Motor neuron (in vitro differentiated cells): ENCODE measurements at regions not wholly inside any gene's neighbourhood (a gene's known extent, or its start where the extent isn't known, plus 50 kb on each side); places are given as distances from the start of the nearest gene placed in this dataset.

Source experiments
- ATAC-seq, 8 experiments: fragments of 200-7000 bp; cut with Tn5 transposase; replicated peaks in 6 of 8; 2 replicates each; pipeline ENCODE4 v1.8.0; 2021; ENCODE audit warnings: mild to moderate bottlenecking in 8 of 8, moderate library complexity in 8 of 8
- H3K27ac ChIP-seq, 2 donors: fragments of 250-450 bp; sonication (Bioruptor Pico); 2 replicates each; pipeline ENCODE4 v1.9.0; 2021; ENCODE audit warnings: antibody characterized with exemption in 2 of 2, mild to moderate bottlenecking in 2 of 2, moderate library complexity in 1 of 2
- H3K4me1 ChIP-seq, 2 donors: fragments of 250-450 bp; sonication (Bioruptor Pico); replicated peaks in 1 of 2; 2 replicates each; pipeline ENCODE4 v1.6.1; 2021; ENCODE audit warnings: antibody characterized with exemption in 2 of 2, mild to moderate bottlenecking in 2 of 2, moderate library complexity in 1 of 2
- H3K4me3 ChIP-seq, 5 donors: fragments of 250-450 bp; sonication (Bioruptor Pico); 2 replicates each; pipeline ENCODE4 v1.9.0; 2021; ENCODE audit warnings: antibody characterized with exemption in 5 of 5, mild to moderate bottlenecking in 5 of 5, moderate library complexity in 4 of 5
- WGBS, 10 experiments: fragments of 450-650 bp; shearing (Covaris generic); methylation state at CpG; one replicate each; pipeline ENCODE4 v1.0.0; 2022; 5-methylcytosine and 5-hydroxymethylcytosine counted together
- in situ Hi-C, 9 experiments: fragments of 400-800 bp; cut with MboI; loops; one replicate each; pipeline ENCODE4 v1.15.0; 2021; ENCODE audit warnings: low sequenced_read_pairs in 9 of 9, low pct_unique_long_range_greater_than_20kb in 2 of 9; ENCODE audit not compliant: unreplicated experiment in 9 of 9

DNA sequence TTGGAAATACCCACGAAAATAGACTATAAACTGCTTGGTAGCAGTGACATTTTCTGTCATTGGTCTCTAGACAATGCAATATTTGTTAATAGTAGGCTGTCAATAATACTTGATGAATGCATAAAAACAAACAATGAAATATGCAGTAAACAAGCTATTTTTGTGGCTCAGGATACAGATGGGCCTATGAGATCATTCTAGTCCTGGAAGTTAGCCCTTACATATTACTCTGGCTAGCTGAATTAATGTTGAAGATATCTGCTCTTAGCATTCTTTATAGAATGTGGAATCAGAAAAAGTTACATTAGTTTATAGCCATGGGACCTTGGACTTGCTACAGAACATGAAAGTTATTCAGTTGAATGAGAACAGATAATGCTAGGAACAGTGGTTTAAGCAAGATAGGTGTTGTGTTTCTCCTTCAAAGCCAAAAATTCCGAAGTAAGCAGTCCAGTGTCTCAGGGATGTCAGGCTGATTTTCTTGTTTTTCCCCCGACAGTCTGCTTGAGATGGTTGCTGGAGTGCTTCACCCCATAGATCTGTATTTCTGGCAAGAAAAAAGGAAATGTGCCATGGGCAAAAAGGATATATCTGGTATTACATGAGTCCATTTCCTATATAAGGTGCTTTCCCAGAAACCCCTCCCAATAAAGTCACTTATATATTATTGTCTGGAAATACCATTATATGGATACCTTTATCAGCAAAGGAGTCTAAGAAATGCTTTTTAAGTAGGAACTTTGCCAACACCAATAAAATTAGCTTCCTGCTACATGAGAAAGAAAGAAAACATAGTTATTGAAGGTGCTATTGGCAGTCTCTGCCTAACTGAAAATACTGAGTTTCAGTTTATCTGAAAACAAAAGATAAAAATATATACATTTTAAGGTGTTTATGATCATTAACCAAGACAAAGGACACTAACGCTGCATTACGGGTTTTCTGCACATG is 619.4 kb upstream of the ATP2B1 start:
- in situ Hi-C loops = no loop called here
- Histone ChIP-seq H3K4me3 (no peak overlapping the region), H3K27ac (no peak overlapping the region), H3K4me1 (peaks cover 0 to 8% of the 10 kb centered on the region in 2 donors)
- WGBS, 10 experiments = 47 to 100% (median 84%) methylated on average over 1 to 5 of the region's 5 CpGs
- ATAC-seq = no peak

DNA sequence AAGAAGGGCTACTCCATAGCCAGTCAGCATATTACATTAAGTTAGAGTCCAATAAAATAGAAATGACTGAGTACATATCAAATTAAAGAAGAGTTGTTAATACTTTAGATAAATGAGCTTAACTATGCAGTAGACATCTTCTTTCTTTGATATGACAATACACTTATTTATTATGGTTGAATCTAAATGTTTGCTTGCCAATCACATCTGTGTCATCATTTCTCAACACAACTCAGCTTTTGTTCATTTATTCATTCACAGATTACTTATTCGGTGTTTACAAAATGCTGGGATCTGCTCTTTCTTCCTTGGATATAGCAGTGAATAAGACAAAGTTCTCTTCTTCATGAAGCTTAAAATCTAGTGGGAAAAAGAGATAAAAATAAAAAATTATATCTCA is 614.6 kb upstream of the ATP2B1 start:
- no peak for ATAC-seq
- 40 to 100% (median 100%) methylated on average over 1 of the region's 1 CpG; no CpG with 5 or more reads in 2 of the 10 experiments for WGBS, 10 experiments
- Histone ChIP-seq H3K27ac (no peak overlapping the region), H3K4me3 (no peak overlapping the region), H3K4me1 (no peaks in the 10 kb centered on the region)
- in situ Hi-C loops = no loop called here

DNA sequence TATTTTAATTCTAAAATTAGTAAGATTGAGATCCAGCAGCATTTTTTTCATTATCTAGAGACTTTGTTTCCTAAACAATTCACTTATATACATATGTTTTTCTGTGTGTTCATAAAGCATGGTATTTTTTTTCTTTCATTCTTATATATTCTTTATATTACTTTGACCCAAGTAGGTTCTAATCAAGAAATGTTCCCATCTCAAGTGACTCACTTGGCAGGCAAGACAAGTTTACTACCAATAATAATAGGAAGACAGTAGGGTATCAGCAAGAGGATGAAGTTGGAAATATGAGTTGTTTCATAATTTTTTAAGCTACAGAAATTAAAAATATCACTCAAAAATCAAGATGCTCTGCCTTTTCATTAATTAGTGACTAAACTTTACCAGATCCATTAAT is 613.4 kb upstream of the ATP2B1 start:
- no peak for ATAC-seq
- in situ Hi-C loops = no loop called here
- Histone ChIP-seq H3K4me3 (no peak overlapping the region), H3K4me1 (no peaks in the 10 kb centered on the region), H3K27ac (no peak overlapping the region)

DNA sequence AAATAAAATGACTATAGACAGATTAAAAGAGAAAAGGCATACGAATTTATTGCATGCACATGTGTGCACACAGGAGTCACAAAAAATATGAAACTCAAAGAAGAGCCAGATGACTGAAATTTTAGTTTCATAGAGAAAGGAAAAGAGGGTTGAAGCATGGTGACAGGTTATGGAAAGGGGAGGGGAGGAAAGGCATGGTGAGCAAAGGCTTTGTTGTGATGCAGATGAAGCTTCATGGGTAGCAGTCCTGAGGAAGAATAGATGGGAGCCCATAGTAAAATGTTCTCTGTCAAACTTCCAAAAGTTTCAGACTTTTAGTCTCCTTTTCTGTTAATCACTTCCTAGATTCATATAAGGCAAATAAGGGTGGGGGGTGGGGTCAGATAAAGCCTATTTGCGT is 612.7 kb upstream of the ATP2B1 start:
- Histone ChIP-seq H3K27ac (no peak overlapping the region), H3K4me3 (no peak overlapping the region), H3K4me1 (no peaks in the 10 kb centered on the region)
- 50 to 91% (median 70%) methylated on average over 1 to 2 of the region's 2 CpGs for WGBS, 10 experiments
- in situ Hi-C loops = no loop called here
- ATAC-seq = no peak

- no peak overlapping the region for H3K27ac ChIP-seq
- no peak for ATAC-seq
- H3K4me3 ChIP-seq = no peak overlapping the region
- in situ Hi-C loops = no loop called here
- WGBS, 10 experiments = 67 to 100% (median 79%) methylated on average over 2 to 4 of the region's 4 CpGs; no CpG with 5 or more reads in 1 of the 10 experiments
- peaks cover 0 to 9% of the 10 kb centered on the region in 2 donors for H3K4me1 ChIP-seq
Measured at GRCh38 chr12:90311561-90311960, 602.9 kb upstream of the ATP2B1 start.

GRCh38 chr12:90305379-90305778 is 596.7 kb upstream of the ATP2B1 start:
- in situ Hi-C loops = no loop called here
- no peak for ATAC-seq
- WGBS, 10 experiments = 40 to 97% (median 68%) methylated on average over 1 to 3 of the region's 3 CpGs; no CpG with 5 or more reads in 1 of the 10 experiments
- no peak overlapping the region for H3K27ac ChIP-seq
- H3K4me1 ChIP-seq = peaks cover 0 to 8% of the 10 kb centered on the region in 2 donors
- H3K4me3 ChIP-seq = no peak overlapping the region

GRCh38 chr12:90304231-90304630 is 595.6 kb upstream of the ATP2B1 start:
- ATAC-seq = no peak
- H3K27ac ChIP-seq = no peak overlapping the region
- H3K4me1 ChIP-seq = peaks cover 0 to 2% of the 10 kb centered on the region in 2 donors
- 25 to 100% (median 86%) methylated on average over 1 to 2 of the region's 2 CpGs; no CpG with 5 or more reads in 1 of the 10 experiments for WGBS, 10 experiments
- in situ Hi-C loops = no loop called here
- no peak overlapping the region for H3K4me3 ChIP-seq

- no peaks in the 10 kb centered on the region for H3K4me1 ChIP-seq
- H3K27ac ChIP-seq = no peak overlapping the region
- no peak overlapping the region for H3K4me3 ChIP-seq
- no peak for ATAC-seq
- in situ Hi-C loops = no loop called here
Measured at GRCh38 chr12:90303771-90304170, 595.1 kb upstream of the ATP2B1 start.

DNA sequence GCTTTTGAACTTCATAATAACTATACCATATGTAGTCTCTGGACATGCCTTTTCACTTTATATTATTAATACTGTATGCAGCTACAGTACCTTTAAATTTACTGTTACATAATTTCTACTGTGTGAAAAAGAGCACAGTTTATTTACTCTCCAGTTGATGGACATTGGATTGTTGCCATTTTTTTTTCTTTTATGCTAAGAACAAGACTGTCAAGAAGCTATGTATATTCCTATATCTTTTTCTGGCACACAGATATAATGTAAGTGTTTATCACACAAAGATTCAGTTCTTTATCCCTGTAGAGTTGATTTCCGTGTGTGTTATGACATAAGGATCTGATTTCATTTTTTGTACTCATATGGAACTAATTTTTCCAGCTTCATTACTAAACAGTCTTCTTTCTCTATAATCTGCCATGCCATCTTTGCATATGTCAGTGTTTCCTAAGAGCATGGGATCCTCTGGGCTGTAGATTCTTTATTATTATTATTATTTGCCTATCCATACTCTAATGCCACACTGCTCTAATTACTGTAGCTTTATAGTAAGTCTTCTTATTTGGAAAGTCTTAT is 593.0 kb upstream of the ATP2B1 start:
- in situ Hi-C loops = no loop called here
- no peaks in the 10 kb centered on the region for H3K4me1 ChIP-seq
- ATAC-seq = no peak
- H3K27ac ChIP-seq = no peak overlapping the region
- H3K4me3 ChIP-seq = no peak overlapping the region
- 0 to 100% (median 77%) methylated on average over 1 of the region's 1 CpG; no CpG with 5 or more reads in 2 of the 10 experiments for WGBS, 10 experiments

DNA sequence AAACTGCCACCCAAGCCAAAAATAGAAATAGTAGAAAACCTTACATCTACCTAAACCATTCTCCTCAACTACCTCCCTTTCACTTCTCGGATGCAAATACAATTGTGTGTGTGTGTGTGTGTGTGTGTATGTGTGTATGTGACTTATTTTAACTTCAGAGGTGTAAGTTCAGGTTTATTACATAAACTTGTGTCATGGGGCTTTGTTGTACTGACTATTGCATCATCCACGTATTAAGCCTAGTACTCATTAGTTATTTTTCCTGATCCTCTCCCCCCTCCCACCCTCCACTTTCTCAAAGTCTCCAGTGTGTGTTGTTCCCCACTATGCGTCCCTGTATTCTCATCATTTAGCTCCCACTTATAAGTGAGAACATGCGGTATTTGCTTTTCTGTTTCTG is 592.5 kb upstream of the ATP2B1 start:
- no peak for ATAC-seq
- no peaks in the 10 kb centered on the region for H3K4me1 ChIP-seq
- in situ Hi-C loops = no loop called here
- H3K4me3 ChIP-seq = no peak overlapping the region
- WGBS, 10 experiments = 60 to 100% (median 92%) methylated on average over 1 to 4 of the region's 4 CpGs
- H3K27ac ChIP-seq = no peak overlapping the region

DNA sequence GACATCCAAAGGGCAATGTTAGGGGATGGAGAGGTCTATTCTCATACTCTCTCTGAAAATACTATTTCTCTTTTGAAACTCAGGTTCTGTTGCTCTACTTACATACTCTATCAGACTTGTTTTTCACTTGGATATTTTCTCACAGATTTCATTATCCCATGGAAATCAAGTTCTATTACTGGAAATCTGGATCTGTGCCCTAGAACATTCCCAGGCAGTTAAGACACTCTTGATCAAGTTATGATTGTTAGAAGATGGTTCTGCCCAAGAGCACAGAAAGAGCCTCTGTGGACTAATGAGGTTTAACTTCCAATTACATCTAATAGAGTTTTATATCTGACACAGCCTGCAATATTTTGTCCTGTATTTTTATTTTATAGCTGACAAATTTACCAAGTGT is 591.0 kb upstream of the ATP2B1 start:
- no peaks in the 10 kb centered on the region for H3K4me1 ChIP-seq
- in situ Hi-C loops = no loop called here
- no peak overlapping the region for H3K27ac ChIP-seq
- H3K4me3 ChIP-seq = no peak overlapping the region
- no peak for ATAC-seq

DNA sequence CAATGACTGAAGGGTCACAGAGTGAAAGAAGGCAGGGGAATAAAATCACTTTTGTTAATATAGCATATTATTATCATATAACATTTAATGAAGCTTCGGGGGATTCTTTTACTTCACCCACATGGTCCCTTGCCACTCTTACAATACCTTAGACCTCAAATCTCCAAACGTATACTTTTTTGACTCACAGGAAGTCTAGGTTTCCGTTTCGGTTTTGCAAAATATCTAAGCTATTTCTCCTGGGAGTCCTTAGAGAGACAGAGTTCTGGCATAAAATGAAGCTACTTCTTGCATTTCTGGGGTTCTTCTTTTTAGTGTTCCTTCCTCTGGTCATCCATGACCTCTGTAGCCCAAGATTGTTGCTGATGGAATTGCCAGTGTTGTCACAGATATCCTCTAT is 590.5 kb upstream of the ATP2B1 start:
- in situ Hi-C loops = no loop called here
- no peak overlapping the region for H3K4me3 ChIP-seq
- no peak for ATAC-seq
- 56 to 96% (median 86%) methylated on average over 3 to 4 of the region's 4 CpGs; no CpG with 5 or more reads in 2 of the 10 experiments for WGBS, 10 experiments
- H3K4me1 ChIP-seq = no peaks in the 10 kb centered on the region
- H3K27ac ChIP-seq = no peak overlapping the region

- no peak overlapping the region for H3K27ac ChIP-seq
- in situ Hi-C loops = no loop called here
- peak in 1 of 8 experiments; percentile 20 for ATAC-seq
Measured at GRCh38 chr12:90298289-90298948, 589.8 kb upstream of the ATP2B1 start.

More at GRCh38 chr12:90298289-90298948, 589.8 kb upstream of the ATP2B1 start:
- WGBS, 10 experiments = 63 to 100% (median 82%) methylated on average over 1 to 2 of the region's 2 CpGs; no CpG with 5 or more reads in 2 of the 10 experiments
- Histone ChIP-seq H3K4me3 (no peak overlapping the region), H3K4me1 (no peaks in the 10 kb centered on the region)
